Activated B cell treated with CpG ODN at 0.5 μM for 24 hours (primary cell): ENCODE measurements at regions not wholly inside any gene's neighbourhood (a gene's known extent, or its start where the extent isn't known, plus 50 kb on each side); places are given as distances from the start of the nearest gene placed in this dataset.
"Not testable (repeated sequence)": the region's sequence is repeated elsewhere in the genome, so short reads cannot be mapped to it uniquely, and the experiment has no call there.

Experiments used
- ATAC-seq: fragments of 200-7000 bp; cut with Tn5 transposase; one replicate; pipeline ENCODE4 v1.10.0; 2021; ENCODE audit warnings: low read depth, mild to moderate bottlenecking, moderate library complexity
- CTCF ChIA-PET: fragments of 350-600 bp; sonication (Branson Sonifier 250); formaldehyde crosslinking; loops from one replicate; lab custom pipeline; 2021; ENCODE audit warnings: antibody characterized with exemption; lab: Charles Lee
- POLR2A ChIA-PET: fragments of 350-600 bp; sonication (Branson Sonifier 250); formaldehyde crosslinking; loops from one replicate; lab custom pipeline; 2021; ENCODE audit warnings: antibody characterized with exemption; lab: Charles Lee
- DNase-seq: peaks from one replicate; pipeline ENCODE4 v3.0.0; 2022
- H3K27ac Mint-ChIP-seq: one replicate; pipeline ENCODE4 v1.8.0; 2020; ENCODE audit warnings: mixed read lengths
- H3K27me3 Mint-ChIP-seq: one replicate; pipeline ENCODE4 v1.8.0; 2021; ENCODE audit warnings: mixed read lengths
- H3K36me3 Mint-ChIP-seq: one replicate; pipeline ENCODE4 v1.8.0; 2021; ENCODE audit warnings: low read depth, mixed read lengths
- H3K4me1 Mint-ChIP-seq: one replicate; pipeline ENCODE4 v1.8.0; 2021; ENCODE audit warnings: mixed read lengths
- H3K4me3 Mint-ChIP-seq: one replicate; pipeline ENCODE4 v1.8.0; 2020; ENCODE audit warnings: mild to moderate bottlenecking, mixed read lengths
- H3K9me3 Mint-ChIP-seq: one replicate; pipeline ENCODE4 v1.8.0; 2020; ENCODE audit warnings: mixed read lengths
- intact Hi-C: fragments of 100-400 bp; cut with micrococcal nuclease; formaldehyde crosslinking; loops from one replicate; pipeline ENCODE4 v1.15.1; 2024
- TF ChIP-seq, protein P1 (sequence below): fragments of 200-600 bp; IDR thresholded peaks from one replicate; pipeline ENCODE4 v1.8.0; 2022; ENCODE audit warnings: antibody characterized with exemption, mild to moderate bottlenecking

DNA sequence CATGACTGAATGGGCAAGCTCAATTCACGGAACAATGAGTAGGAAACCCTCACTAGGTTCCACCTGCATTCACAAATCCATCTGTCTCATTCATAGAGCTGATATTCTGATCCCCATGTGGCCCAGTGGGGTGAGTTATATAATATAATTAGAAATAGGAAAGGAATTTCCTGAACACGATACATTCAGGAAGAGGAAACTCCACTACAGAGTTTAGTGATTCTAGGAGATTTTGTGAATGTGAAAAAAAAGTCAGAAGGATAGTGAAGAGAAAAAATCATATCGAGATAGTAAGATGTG lies 471.2 kb downstream of the GASK1B start:
- H3K4me3 Mint-ChIP-seq = no peak overlapping the region
- H3K27me3 Mint-ChIP-seq = no peaks in the 10 kb centered on the region
- no peak for DNase-seq
- CTCF ChIA-PET = no interaction called here
- H3K4me1 Mint-ChIP-seq = no peaks in the 10 kb centered on the region
- H3K27ac Mint-ChIP-seq = no peak overlapping the region
- TF ChIP-seq, protein P1, sequence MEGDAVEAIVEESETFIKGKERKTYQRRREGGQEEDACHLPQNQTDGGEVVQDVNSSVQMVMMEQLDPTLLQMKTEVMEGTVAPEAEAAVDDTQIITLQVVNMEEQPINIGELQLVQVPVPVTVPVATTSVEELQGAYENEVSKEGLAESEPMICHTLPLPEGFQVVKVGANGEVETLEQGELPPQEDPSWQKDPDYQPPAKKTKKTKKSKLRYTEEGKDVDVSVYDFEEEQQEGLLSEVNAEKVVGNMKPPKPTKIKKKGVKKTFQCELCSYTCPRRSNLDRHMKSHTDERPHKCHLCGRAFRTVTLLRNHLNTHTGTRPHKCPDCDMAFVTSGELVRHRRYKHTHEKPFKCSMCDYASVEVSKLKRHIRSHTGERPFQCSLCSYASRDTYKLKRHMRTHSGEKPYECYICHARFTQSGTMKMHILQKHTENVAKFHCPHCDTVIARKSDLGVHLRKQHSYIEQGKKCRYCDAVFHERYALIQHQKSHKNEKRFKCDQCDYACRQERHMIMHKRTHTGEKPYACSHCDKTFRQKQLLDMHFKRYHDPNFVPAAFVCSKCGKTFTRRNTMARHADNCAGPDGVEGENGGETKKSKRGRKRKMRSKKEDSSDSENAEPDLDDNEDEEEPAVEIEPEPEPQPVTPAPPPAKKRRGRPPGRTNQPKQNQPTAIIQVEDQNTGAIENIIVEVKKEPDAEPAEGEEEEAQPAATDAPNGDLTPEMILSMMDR = no peak
- H3K9me3 Mint-ChIP-seq = peaks cover 1% of the 10 kb centered on the region
- no peaks in the 10 kb centered on the region for H3K36me3 Mint-ChIP-seq
- POLR2A ChIA-PET = interaction anchor here (0.5 kb wide), 1 partner anchor 431 kb away, joined by 3 read pairs; no protein-coding TSS in a partner anchor
- intact Hi-C loops = no loop called here
- ATAC-seq = no peak

DNA sequence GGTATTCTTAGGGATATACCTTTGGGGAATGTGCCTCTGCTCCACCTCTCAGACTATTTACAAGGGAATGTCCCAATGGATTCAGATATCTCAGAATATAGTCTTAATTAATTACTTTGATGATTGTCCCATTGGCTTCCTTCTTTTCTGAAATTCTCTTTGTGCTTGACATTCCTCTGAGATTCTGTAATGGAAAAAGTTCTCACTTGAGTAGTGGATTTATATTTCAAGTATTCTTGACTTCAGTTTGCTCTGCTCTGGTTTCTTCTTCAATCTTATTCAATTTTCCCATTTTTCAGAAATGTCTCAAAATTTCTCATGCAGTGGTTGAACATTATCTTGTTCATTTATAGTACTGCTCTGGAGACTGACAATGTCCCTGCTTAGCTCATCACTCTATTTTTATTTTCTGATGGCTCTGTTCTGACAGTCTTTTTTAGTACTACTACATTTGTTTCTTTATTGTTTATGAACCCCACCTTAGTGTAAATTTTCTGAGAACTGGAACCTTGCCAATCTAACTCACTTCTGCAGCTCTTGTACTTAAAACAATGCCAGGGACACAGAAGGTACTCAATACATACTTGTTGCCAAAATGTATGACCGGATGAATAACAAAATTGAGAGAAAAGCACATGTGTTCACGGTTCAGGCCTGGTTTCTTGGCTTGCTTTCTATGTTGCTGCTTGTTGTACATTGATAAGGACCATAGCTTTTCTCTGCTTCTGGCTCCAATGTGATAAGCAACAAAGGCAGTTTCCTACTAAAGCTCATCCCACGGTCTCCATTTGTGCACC lies 471.7 kb downstream of the GASK1B start:
- ATAC-seq (no peak), DNase-seq (no peak)
- Mint-ChIP-seq H3K27me3 (no peaks in the 10 kb centered on the region), H3K4me3 (no peak overlapping the region), H3K36me3 (no peaks in the 10 kb centered on the region), H3K27ac (no peak overlapping the region), H3K9me3 (peaks cover 1% of the 10 kb centered on the region), H3K4me1 (no peaks in the 10 kb centered on the region)
- CTCF ChIA-PET = no interaction called here
- TF ChIP-seq, protein P1 = no peak
- POLR2A ChIA-PET = no interaction called here
- intact Hi-C loops = no loop called here

DNA sequence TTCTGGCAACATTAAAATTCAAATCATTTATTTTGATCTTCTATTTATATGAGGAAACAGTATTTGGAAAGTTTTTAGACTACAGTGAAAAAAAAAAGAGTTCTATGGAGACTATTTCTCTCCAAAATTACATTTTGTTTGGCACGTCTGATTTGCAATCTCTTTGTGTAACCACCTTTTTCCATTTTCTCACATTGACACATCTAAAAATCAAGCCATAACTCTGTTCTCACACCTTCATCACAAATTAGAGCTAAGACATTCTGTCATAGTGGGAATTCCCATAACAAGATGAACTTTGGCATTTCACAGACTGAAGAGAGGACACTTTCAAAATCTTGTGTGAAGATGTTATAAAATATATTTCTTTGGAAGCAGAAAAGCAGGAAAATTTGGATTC lies 468.9 kb downstream of the GRIA2 start:
- DNase-seq (no peak), ATAC-seq (no peak)
- TF ChIP-seq, protein P1 = no peak
- Mint-ChIP-seq H3K36me3 (no peaks in the 10 kb centered on the region), H3K4me3 (no peak overlapping the region), H3K9me3 (no peaks in the 10 kb centered on the region), H3K27me3 (no peaks in the 10 kb centered on the region), H3K27ac (no peak overlapping the region), H3K4me1 (no peaks in the 10 kb centered on the region)
- CTCF ChIA-PET = no interaction called here
- intact Hi-C loops = no loop called here
- POLR2A ChIA-PET = no interaction called here

DNA sequence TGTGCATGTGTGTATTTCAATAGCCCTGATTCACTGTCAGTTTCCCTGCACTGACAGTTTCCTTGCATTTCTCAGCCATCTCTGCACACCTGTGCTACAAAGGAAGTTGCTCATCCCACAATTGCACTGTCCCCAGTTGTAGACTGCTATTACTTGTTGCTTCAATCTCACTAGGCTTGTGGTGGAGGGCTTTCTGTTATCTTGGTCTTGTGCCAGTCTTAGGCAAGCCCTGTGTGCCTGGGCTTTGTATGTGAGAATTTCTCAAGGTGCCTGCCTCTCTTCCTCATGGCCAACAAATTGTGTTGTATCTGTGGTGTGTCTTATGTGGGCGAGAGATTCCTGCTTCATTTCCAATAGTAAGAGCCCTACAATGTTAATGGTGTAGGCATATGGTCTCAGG lies 467.4 kb downstream of the GRIA2 start:
- intact Hi-C loops = no loop called here
- ATAC-seq (no peak), DNase-seq (no peak)
- ChIA-PET CTCF (no interaction called here), POLR2A (no interaction called here)
- TF ChIP-seq, protein P1 = no peak
- Mint-ChIP-seq H3K27ac (no peak overlapping the region), H3K36me3 (no peaks in the 10 kb centered on the region), H3K27me3 (no peaks in the 10 kb centered on the region), H3K9me3 (no peaks in the 10 kb centered on the region), H3K4me1 (no peaks in the 10 kb centered on the region), H3K4me3 (no peak overlapping the region)

DNA sequence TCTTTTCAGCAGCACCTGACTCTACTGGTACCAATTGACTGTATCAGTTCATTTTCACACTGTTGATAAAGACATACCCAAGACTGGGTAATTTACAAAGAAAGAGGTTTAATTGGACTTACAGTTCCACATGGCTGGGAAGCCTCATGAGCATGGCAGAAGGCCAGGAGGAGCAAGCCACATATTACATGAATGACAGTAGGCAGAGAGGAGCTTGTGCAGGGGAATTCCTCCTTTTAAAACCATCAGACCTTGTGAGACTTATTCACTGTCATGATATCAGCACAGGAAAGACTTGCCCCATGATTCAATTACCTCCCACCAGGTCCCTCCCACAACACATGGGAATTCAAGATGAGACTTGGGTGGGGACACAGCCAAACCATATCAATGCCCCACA lies 458.8 kb downstream of the GRIA2 start:
- H3K27ac Mint-ChIP-seq, H3K4me1 Mint-ChIP-seq, CTCF ChIA-PET, H3K27me3 Mint-ChIP-seq, H3K36me3 Mint-ChIP-seq, ATAC-seq, POLR2A ChIA-PET, intact Hi-C loops, H3K4me3 Mint-ChIP-seq, DNase-seq: not testable (repeated sequence)
- H3K9me3 Mint-ChIP-seq = peaks cover 12% of the 10 kb centered on the region

DNA sequence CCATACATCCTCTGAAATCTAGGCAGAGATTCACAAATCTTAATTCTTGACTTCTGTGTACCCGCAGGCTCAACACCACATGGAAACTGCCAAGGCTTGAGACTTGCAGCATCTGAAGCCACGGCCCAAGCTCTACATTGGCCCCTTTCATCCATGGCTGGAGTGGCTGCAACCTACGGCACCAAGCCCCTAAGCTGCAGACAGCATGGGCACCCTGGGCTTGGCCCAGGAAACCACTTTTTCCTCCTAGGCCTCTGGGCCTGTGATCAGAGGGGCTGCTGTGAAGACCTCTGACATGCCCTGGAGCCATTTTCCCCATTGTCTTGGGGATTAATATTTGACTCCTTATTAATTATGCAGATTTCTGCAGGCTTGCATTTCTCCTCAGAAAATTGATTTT lies 457.9 kb downstream of the GRIA2 start:
- H3K27ac Mint-ChIP-seq = no peak overlapping the region
- intact Hi-C loops = no loop called here
- CTCF ChIA-PET = no interaction called here
- DNase-seq (no peak), ATAC-seq (no peak)
- H3K9me3 Mint-ChIP-seq = peaks cover 12% of the 10 kb centered on the region
- no peaks in the 10 kb centered on the region for H3K27me3 Mint-ChIP-seq
- TF ChIP-seq, protein P1 = no peak
- POLR2A ChIA-PET = no interaction called here
- H3K4me3 Mint-ChIP-seq = no peak overlapping the region
- no peaks in the 10 kb centered on the region for H3K4me1 Mint-ChIP-seq
- H3K36me3 Mint-ChIP-seq = no peaks in the 10 kb centered on the region
